Parathyroid adenoma (tissue), 2 donors: ENCODE measurements at regions not wholly inside any gene's neighbourhood (a gene's known extent, or its start where the extent isn't known, plus 50 kb on each side); places are given as distances from the start of the nearest gene placed in this dataset.

Experiments used
- H2AFZ ChIP-seq: fragments of 300-600 bp; sonication (generic); one replicate; pipeline ENCODE4 v1.7.0; 2017; ENCODE audit warnings: antibody characterized with exemption, mild to moderate bottlenecking
- H3K27ac ChIP-seq: fragments of 300-600 bp; sonication (generic); one replicate; pipeline ENCODE4 v1.7.0; 2017
- H3K27me3 ChIP-seq: fragments of 300-600 bp; sonication (generic); one replicate; pipeline ENCODE4 v1.7.0; 2017; ENCODE audit warnings: low read length; ENCODE audit not compliant: control insufficient read depth, insufficient read depth
- H3K36me3 ChIP-seq: fragments of 300-600 bp; sonication (generic); one replicate; pipeline ENCODE4 v1.7.0; 2017; ENCODE audit warnings: low read length; ENCODE audit not compliant: control insufficient read depth, insufficient read depth
- H3K4me1 ChIP-seq: fragments of 300-600 bp; sonication (generic); one replicate; pipeline ENCODE4 v1.7.0; 2017; ENCODE audit warnings: control low read depth
- H3K4me2 ChIP-seq: fragments of 300-600 bp; sonication (generic); one replicate; pipeline ENCODE4 v1.7.0; 2017; ENCODE audit warnings: low read length
- H3K4me3 ChIP-seq: fragments of 300-600 bp; sonication (generic); one replicate; pipeline ENCODE4 v1.7.0; 2017; ENCODE audit warnings: low read depth, low read length
- H3K79me2 ChIP-seq: fragments of 300-600 bp; sonication (generic); one replicate; pipeline ENCODE4 v1.7.0; 2017; ENCODE audit warnings: control low read depth
- H3K9ac ChIP-seq: fragments of 300-600 bp; sonication (generic); one replicate; pipeline ENCODE4 v1.7.0; 2017; ENCODE audit warnings: mild to moderate bottlenecking
- H3K9me3 ChIP-seq: fragments of 300-600 bp; sonication (generic); one replicate; pipeline ENCODE4 v1.7.0; 2017; ENCODE audit warnings: low read length; ENCODE audit not compliant: control insufficient read depth
- CTCF ChIP-seq: fragments of 300-600 bp; sonication (generic); IDR thresholded peaks from one replicate; pipeline ENCODE4 v1.7.0; 2017; ENCODE audit warnings: antibody characterized with exemption, mild to moderate bottlenecking
- donor health status: primary hyperparathyroidism.

GRCh38 chr13:106038752-106039151, 496.7 kb downstream of the EFNB2 start:
- Histone ChIP-seq H3K9ac (no peak overlapping the region), H3K9me3 (no peaks in the 10 kb centered on the region), H3K4me3 (no peak overlapping the region), H3K4me2 (no peak overlapping the region), H3K27ac (no peak overlapping the region), H3K79me2 (no peaks in the 10 kb centered on the region), H2AFZ (no peak overlapping the region), H3K4me1 (no peaks in the 10 kb centered on the region), H3K36me3 (no peaks in the 10 kb centered on the region), H3K27me3 (no peaks in the 10 kb centered on the region)
- TF ChIP-seq CTCF: no peak

- Histone ChIP-seq H3K27ac (no peak overlapping the region), H3K79me2 (no peaks in the 10 kb centered on the region), H3K36me3 (no peaks in the 10 kb centered on the region), H3K9me3 (no peaks in the 10 kb centered on the region), H3K4me2 (no peak overlapping the region), H3K9ac (no peak overlapping the region), H3K4me1 (no peaks in the 10 kb centered on the region), H3K27me3 (no peaks in the 10 kb centered on the region), H3K4me3 (no peak overlapping the region), H2AFZ (no peak overlapping the region)
- TF ChIP-seq CTCF: no peak
These were observed 498.6 kb downstream of the EFNB2 start for GRCh38 chr13:106036870-106037269.

GRCh38 chr13:106034201-106034600, 501.3 kb downstream of the EFNB2 start:
- no peak for TF ChIP-seq CTCF
- Histone ChIP-seq H3K79me2 (no peaks in the 10 kb centered on the region), H2AFZ (no peak overlapping the region), H3K27ac (no peak overlapping the region), H3K4me3 (no peak overlapping the region), H3K4me1 (no peaks in the 10 kb centered on the region), H3K27me3 (no peaks in the 10 kb centered on the region), H3K4me2 (no peak overlapping the region), H3K9ac (no peak overlapping the region), H3K36me3 (no peaks in the 10 kb centered on the region), H3K9me3 (no peaks in the 10 kb centered on the region)

- Histone ChIP-seq H3K79me2 (no peaks in the 10 kb centered on the region), H3K9me3 (no peaks in the 10 kb centered on the region), H3K4me1 (no peaks in the 10 kb centered on the region), H3K27me3 (no peaks in the 10 kb centered on the region), H3K9ac (no peak overlapping the region), H3K4me2 (no peak overlapping the region), H3K4me3 (no peak overlapping the region), H3K27ac (no peak overlapping the region), H3K36me3 (no peaks in the 10 kb centered on the region), H2AFZ (no peak overlapping the region)
- no peak for TF ChIP-seq CTCF
These were observed 501.8 kb downstream of the EFNB2 start for GRCh38 chr13:106033659-106034058.

- no peaks in the 10 kb centered on the region for H3K4me1 ChIP-seq
- H2AFZ ChIP-seq: no peak overlapping the region
- H3K4me3 ChIP-seq: no peak overlapping the region
These were observed 503.0 kb downstream of the EFNB2 start for GRCh38 chr13:106032441-106032840.

More at GRCh38 chr13:106032441-106032840, 503.0 kb downstream of the EFNB2 start:
- Histone ChIP-seq H3K36me3 (no peaks in the 10 kb centered on the region), H3K27ac (no peak overlapping the region), H3K9me3 (no peaks in the 10 kb centered on the region), H3K27me3 (no peaks in the 10 kb centered on the region), H3K9ac (no peak overlapping the region), H3K4me2 (no peak overlapping the region), H3K79me2 (no peaks in the 10 kb centered on the region)
- no peak for TF ChIP-seq CTCF
